ENCODE measurements at regions not wholly inside any gene's neighbourhood (a gene's known extent, or its start where the extent isn't known, plus 50 kb on each side); places are given as distances from the start of the nearest gene placed in this dataset.

DNA sequence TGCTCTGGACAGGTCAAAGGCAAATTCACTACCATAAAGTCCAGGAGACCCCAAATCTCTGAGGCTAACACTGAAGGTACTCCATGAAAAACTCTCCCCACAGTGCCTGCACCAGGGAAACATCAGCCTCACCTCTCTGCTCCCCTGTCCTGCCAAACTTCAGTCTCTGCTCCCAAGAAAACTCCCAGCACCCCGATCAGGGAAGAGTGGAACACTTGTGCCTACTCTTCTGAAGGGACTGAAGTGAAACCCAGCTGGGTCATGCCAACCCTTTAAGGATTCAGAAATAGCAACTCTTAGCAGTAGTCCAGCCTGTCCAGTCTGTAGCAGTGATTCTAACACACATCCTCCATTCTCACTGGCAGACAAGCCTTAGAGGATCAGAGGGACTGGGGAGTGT, 124.2 kb downstream of the FAM174B start:
- TF ChIP-seq, protein P1, sequence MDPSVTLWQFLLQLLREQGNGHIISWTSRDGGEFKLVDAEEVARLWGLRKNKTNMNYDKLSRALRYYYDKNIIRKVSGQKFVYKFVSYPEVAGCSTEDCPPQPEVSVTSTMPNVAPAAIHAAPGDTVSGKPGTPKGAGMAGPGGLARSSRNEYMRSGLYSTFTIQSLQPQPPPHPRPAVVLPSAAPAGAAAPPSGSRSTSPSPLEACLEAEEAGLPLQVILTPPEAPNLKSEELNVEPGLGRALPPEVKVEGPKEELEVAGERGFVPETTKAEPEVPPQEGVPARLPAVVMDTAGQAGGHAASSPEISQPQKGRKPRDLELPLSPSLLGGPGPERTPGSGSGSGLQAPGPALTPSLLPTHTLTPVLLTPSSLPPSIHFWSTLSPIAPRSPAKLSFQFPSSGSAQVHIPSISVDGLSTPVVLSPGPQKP (IDR thresholded peaks at IDR 0.05; ENCODE audit: borderline replicate concordance, low read depth, low read length) = no peak
- no peak for TF ChIP-seq CHD1 (IDR thresholded peaks at IDR 0.05; ENCODE audit: low read depth, low read length)
- TF ChIP-seq MAFK (IDR thresholded peaks at IDR 0.05; ENCODE audit: low read depth, low read length) = no peak
- no peak for TF ChIP-seq SMC3 (IDR thresholded peaks at IDR 0.05; ENCODE audit: low read depth, low read length)
- TF ChIP-seq, protein P2, sequence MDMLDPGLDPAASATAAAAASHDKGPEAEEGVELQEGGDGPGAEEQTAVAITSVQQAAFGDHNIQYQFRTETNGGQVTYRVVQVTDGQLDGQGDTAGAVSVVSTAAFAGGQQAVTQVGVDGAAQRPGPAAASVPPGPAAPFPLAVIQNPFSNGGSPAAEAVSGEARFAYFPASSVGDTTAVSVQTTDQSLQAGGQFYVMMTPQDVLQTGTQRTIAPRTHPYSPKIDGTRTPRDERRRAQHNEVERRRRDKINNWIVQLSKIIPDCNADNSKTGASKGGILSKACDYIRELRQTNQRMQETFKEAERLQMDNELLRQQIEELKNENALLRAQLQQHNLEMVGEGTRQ (IDR thresholded peaks at IDR 0.05; ENCODE audit: low read depth, low read length) = no peak
- H4K20me1 ChIP-seq (ENCODE audit: insufficient read depth, low read length) = no peaks in the 10 kb centered on the region
- no peak overlapping the region for H4K5ac ChIP-seq (ENCODE audit: low read depth, low read length)
- ChIA-PET POLR2A (ENCODE audit: unreplicated experiment) (no interaction called here), CTCF (no interaction called here)
- H2BK5ac ChIP-seq (ENCODE audit: low read depth, low read length, poor library complexity, severe bottlenecking) = no peak overlapping the region
- no peak overlapping the region for H3K14ac ChIP-seq (replicated peaks; ENCODE audit: low read depth, low read length)
- H3K4me2 ChIP-seq (ENCODE audit: low read depth, low read length) = no peak overlapping the region
- no peak overlapping the region for H2AFZ ChIP-seq (replicated peaks; ENCODE audit: low read length, poor library complexity)
- H3K56ac ChIP-seq (ENCODE audit: extremely low read depth, insufficient read depth, low read length) = no peak overlapping the region
- H2BK20ac ChIP-seq (ENCODE audit: low read depth, low read length) = no peak overlapping the region
- no peak overlapping the region for H4K91ac ChIP-seq (ENCODE audit: insufficient read depth, low read depth, low read length)
- H3K79me1 ChIP-seq (ENCODE audit: low read depth in 1 of 2, low read length in 2 of 2) = no peaks in the 10 kb centered on the region
- no peak overlapping the region for H2AK5ac ChIP-seq (ENCODE audit: low read depth, low read length)
- no peak overlapping the region for H3K27ac ChIP-seq (ENCODE audit: insufficient read depth, low read length)
- H4K8ac ChIP-seq (ENCODE audit: low read depth in 2 of 2, low read length in 2 of 2) = no peak overlapping the region
- H2BK120ac ChIP-seq (ENCODE audit: low read depth, low read length) = no peak overlapping the region
- no peak overlapping the region for H3K18ac ChIP-seq (ENCODE audit: low read depth, low read length)
- no peak overlapping the region for H2AK9ac ChIP-seq (replicated peaks; ENCODE audit: low read depth, low read length, poor library complexity)
- no peaks in the 10 kb centered on the region for H3K4me1 ChIP-seq (ENCODE audit: control insufficient read depth, insufficient read depth, low read length)
- no peak for DNase-seq
- no peak overlapping the region for H3K4ac ChIP-seq (ENCODE audit: low read depth, low read length)
- H3K36me3 ChIP-seq (ENCODE audit: control insufficient read depth, insufficient read depth, low read length) = no peaks in the 10 kb centered on the region
- H3K4me3 ChIP-seq (ENCODE audit: insufficient read depth, low read depth, low read length) = no peak overlapping the region
- no peak for ATAC-seq (ENCODE audit: low read depth)
- intact Hi-C loops (cut with micrococcal nuclease) = no loop called here
- BruUV-seq (replicated peaks) = no TSS peak
- H3K23ac ChIP-seq (ENCODE audit: low read depth, low read length) = no peak overlapping the region
- H3K27me3 ChIP-seq (ENCODE audit: control insufficient read depth, insufficient read depth, low read length) = no peaks in the 10 kb centered on the region
- 17% methylated on average over 1 of the region's 1 CpG; no CpG with 5 or more reads in 1 of the 2 experiments for WGBS, 2 experiments (ENCODE audit: extremely low coverage in 2 of 2, insufficient read length in 1 of 2)
- dilution Hi-C loops (cut with HindIII; ENCODE audit: low sequenced_read_pairs, unreplicated experiment) = no loop called here
- no peaks in the 10 kb centered on the region; the same call in 1 of the 2 replicates for H3K9me3 ChIP-seq (ENCODE audit: control insufficient read depth, insufficient read depth, low read length)
- H3K9me1 ChIP-seq (ENCODE audit: insufficient read depth, low read length) = no peaks in the 10 kb centered on the region
- no peak overlapping the region for H2BK15ac ChIP-seq (ENCODE audit: low read depth, low read length)
- no peak overlapping the region for H3K9ac ChIP-seq (ENCODE audit: low read depth, low read length)
- in situ Hi-C loops (cut with MboI; ENCODE audit: low sequenced_read_pairs) = no loop called here

Measured in IMR-90 (cell line).